ENCODE measurements at regions not wholly inside any gene's neighbourhood (a gene's known extent, or its start where the extent isn't known, plus 50 kb on each side); places are given as distances from the start of the nearest gene placed in this dataset.
A peak's percentile ranks its signal among the peaks of the same experiment; 100 is the strongest.
"Not testable (repeated sequence)": the region's sequence is repeated elsewhere in the genome, so short reads cannot be mapped to it uniquely, and the experiment has no call there.

DNA sequence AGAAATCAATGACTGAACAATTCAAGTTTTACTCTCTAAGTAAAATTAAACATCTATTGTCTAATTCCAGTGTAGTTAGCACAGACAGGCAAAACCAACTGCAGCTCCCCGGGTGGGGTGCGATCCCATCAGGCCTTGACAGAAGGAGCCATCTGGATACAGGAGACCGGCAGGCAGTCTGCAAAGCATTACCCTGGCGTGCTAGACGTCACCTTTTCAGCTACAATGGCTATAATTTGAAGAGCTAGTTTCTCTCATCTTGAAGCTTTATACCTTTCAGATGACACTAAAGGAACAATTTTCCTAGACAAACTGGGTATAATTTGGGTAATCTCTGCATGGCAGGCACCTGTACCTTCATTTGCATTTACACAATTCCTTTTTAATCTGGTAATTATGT lies 761.5 kb upstream of the SOX11 start:
- in situ Hi-C loops (cut with HindIII; ENCODE audit: low pct_ligation_motif_present, low sequenced_read_pairs), result no loop called here
- Histone ChIP-seq H3K27me3 (replicated peaks) (no peaks in the 10 kb centered on the region), H3K4me3 (ENCODE audit: low read depth, low read length) (no peak overlapping the region), H3K27ac (no peak overlapping the region), H3K36me3 (replicated peaks) (no peaks in the 10 kb centered on the region)
- TF ChIP-seq, protein P1, sequence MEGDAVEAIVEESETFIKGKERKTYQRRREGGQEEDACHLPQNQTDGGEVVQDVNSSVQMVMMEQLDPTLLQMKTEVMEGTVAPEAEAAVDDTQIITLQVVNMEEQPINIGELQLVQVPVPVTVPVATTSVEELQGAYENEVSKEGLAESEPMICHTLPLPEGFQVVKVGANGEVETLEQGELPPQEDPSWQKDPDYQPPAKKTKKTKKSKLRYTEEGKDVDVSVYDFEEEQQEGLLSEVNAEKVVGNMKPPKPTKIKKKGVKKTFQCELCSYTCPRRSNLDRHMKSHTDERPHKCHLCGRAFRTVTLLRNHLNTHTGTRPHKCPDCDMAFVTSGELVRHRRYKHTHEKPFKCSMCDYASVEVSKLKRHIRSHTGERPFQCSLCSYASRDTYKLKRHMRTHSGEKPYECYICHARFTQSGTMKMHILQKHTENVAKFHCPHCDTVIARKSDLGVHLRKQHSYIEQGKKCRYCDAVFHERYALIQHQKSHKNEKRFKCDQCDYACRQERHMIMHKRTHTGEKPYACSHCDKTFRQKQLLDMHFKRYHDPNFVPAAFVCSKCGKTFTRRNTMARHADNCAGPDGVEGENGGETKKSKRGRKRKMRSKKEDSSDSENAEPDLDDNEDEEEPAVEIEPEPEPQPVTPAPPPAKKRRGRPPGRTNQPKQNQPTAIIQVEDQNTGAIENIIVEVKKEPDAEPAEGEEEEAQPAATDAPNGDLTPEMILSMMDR (IDR thresholded peaks at IDR 0.05; ENCODE audit: low read depth, low read length, missing control alignments), result no peak
- no peak for DNase-seq

DNA sequence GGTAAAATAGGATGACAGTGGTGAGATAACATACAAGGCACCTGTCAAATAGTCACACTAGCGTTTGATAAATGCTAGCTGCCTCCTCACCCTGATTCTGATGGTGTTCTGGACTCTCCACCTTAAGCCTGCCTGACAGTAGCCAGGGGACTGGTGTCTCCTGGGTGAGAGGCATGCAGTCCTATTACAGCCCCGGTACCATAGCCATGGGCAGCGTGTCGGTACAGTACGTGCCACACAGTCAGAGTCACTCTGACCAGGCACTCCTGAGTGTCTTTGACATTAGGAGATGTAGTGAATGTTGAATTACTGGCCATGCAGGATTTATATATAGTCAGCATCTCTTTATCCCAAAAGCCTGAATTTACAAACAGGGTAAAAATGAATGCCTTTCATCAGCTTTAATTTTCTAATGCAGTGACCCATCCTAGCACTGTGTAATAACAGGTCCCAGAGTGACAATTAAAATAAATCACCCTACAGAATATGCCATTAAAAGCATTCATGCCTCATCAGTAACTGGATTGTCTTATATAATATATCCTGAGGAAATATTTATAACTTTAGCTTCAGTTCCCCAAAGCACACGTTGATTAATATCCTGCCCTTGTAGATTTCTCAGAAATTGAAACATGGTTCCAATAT lies 760.3 kb upstream of the SOX11 start:
- TF ChIP-seq, protein P1 (IDR thresholded peaks at IDR 0.05; ENCODE audit: low read depth, low read length, missing control alignments), result no peak
- H3K36me3 ChIP-seq (replicated peaks), result no peaks in the 10 kb centered on the region
- H3K27me3 ChIP-seq (replicated peaks), result no peaks in the 10 kb centered on the region
- in situ Hi-C loops (cut with HindIII; ENCODE audit: low pct_ligation_motif_present, low sequenced_read_pairs), result no loop called here
- DNase-seq, result no peak
- no peak overlapping the region for H3K4me3 ChIP-seq (ENCODE audit: low read depth, low read length)
- no peak overlapping the region for H3K27ac ChIP-seq

DNA sequence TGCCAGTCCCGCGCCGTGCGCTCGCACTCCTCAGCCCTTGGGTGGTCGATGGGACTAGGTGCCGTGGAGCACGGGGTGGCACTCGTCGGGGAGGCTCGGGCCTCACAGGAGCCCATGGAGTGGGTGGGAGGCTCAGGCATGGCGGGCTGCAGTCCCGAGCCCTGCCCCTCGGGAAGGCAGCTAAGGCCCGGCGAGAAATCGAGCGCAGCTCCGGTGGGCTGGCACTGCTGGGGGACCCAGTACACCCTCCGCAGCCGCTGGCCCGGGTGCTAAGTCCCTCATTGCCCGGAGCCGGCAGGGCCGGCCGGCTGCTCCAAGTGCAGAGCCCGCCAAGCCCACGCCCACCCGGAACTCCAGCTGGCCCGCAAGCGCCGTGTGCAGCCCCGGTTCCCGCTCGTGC lies 756.9 kb upstream of the SOX11 start:
- H3K27ac ChIP-seq; H3K4me3 ChIP-seq (ENCODE audit: low read depth, low read length); DNase-seq; in situ Hi-C loops (cut with HindIII; ENCODE audit: low pct_ligation_motif_present, low sequenced_read_pairs); H3K36me3 ChIP-seq (replicated peaks); H3K27me3 ChIP-seq (replicated peaks): not testable (repeated sequence)

DNA sequence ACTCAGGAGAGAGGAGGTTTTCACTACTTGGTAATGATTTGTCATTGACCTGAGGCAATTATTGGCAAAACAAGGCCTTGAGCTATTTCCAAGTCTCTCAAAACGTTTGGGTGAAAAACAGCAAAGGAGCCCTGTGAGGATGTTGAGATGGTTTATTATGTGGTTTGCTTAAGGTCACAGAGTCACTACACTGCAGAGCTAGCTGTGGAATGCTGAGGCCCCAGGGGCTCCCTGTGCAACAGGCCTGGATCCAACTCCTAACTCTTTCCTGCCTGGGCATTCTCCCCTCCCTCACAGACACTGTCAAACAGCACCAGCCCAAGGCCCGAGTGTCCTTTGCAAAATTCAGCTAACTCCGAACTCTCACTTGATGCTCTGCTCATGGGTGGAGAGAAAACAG lies 754.6 kb upstream of the SOX11 start:
- H3K27ac ChIP-seq, result no peak overlapping the region
- TF ChIP-seq, protein P1 (IDR thresholded peaks at IDR 0.05; ENCODE audit: low read depth, low read length, missing control alignments), result no peak
- no peaks in the 10 kb centered on the region for H3K36me3 ChIP-seq (replicated peaks)
- DNase-seq, result peak; percentile 33
- H3K4me3 ChIP-seq (ENCODE audit: low read depth, low read length), result no peak overlapping the region
- in situ Hi-C loops (cut with HindIII; ENCODE audit: low pct_ligation_motif_present, low sequenced_read_pairs), result no loop called here
- no peaks in the 10 kb centered on the region for H3K27me3 ChIP-seq (replicated peaks)

DNA sequence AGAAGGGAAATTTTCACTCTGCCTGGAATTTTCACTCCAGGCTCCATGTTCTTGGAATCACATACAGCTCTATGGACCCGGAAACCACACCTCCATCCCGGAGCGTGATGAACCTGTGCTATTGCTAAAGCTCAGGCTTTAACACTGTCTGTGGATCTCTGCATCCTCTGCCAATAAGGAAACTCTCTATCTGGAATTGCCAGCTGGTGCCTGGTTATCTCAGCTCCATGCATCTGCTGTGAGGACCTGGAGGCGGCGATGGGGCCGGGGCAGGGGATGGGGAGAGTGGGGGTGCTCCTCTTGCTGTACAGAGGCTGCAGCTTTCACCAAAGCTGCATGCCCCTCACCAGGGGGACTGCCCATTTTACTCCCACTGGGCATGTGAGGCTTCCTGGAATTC lies 754.0 kb upstream of the SOX11 start:
- H3K27ac ChIP-seq, result no peak overlapping the region
- no peaks in the 10 kb centered on the region for H3K27me3 ChIP-seq (replicated peaks)
- H3K4me3 ChIP-seq (ENCODE audit: low read depth, low read length), result no peak overlapping the region
- no peaks in the 10 kb centered on the region for H3K36me3 ChIP-seq (replicated peaks)
- in situ Hi-C loops (cut with HindIII; ENCODE audit: low pct_ligation_motif_present, low sequenced_read_pairs), result no loop called here
- DNase-seq, result no peak
- TF ChIP-seq, protein P1 (IDR thresholded peaks at IDR 0.05; ENCODE audit: low read depth, low read length, missing control alignments), result no peak

DNA sequence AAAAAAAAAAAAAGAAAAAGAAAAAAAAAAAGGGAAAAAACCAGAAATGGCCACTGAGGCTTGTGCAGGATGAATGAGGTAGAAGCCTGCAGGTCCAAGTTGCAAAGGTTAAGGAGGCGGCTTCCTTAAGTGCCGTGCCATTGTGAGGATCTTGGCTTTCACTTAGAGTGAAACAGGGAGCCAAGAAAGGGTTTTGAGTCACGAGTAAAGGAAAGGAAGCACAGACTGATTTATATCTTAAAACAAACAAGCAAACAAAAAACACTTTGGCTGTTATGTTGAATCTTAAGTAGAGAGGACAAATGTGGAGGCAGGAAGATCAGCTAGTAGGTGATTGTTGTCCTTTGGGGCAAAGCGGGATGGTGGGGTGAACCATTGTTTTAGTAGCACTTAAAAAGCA lies 749.7 kb upstream of the SOX11 start:
- TF ChIP-seq, protein P1 (IDR thresholded peaks at IDR 0.05; ENCODE audit: low read depth, low read length, missing control alignments), result no peak
- no peaks in the 10 kb centered on the region for H3K36me3 ChIP-seq (replicated peaks)
- in situ Hi-C loops (cut with HindIII; ENCODE audit: low pct_ligation_motif_present, low sequenced_read_pairs), result no loop called here

More for the DNA sequence above, 749.7 kb upstream of the SOX11 start:
- Histone ChIP-seq H3K4me3 (ENCODE audit: low read depth, low read length) (no peak overlapping the region), H3K27ac (no peak overlapping the region), H3K27me3 (replicated peaks) (no peaks in the 10 kb centered on the region)
- DNase-seq, result no peak
